CD8-positive, alpha-beta memory T cell (primary cell): ENCODE measurements at regions not wholly inside any gene's neighbourhood (a gene's known extent, or its start where the extent isn't known, plus 50 kb on each side); places are given as distances from the start of the nearest gene placed in this dataset.

Experiments
- CTCF ChIA-PET: fragments of 350-600 bp; sonication (Branson Sonifier 250); formaldehyde crosslinking; loops from one replicate; lab custom pipeline; 2021; ENCODE audit warnings: antibody characterized with exemption; lab: Charles Lee
- POLR2A ChIA-PET: fragments of 350-600 bp; sonication (Branson Sonifier 250); formaldehyde crosslinking; loops from one replicate; lab custom pipeline; 2021; ENCODE audit warnings: antibody characterized with exemption; lab: Charles Lee
- DNase-seq, 5 donors: peaks; one replicate each; pipeline versions ENCODE4 v3.0.0 to v3.0.0-alpha.2; 2020 to 2022; ENCODE audit warnings: mixed read lengths in 1 of 5
- H3K27ac ChIP-seq: one replicate; pipeline ENCODE4 v1.7.0; 2013; ENCODE audit warnings: low read depth, mild to moderate bottlenecking, low read length, moderate library complexity
- H3K27me3 ChIP-seq: 2 replicates; pipeline ENCODE4 v1.7.0; 2013; ENCODE audit warnings: low read length, mild to moderate bottlenecking; ENCODE audit not compliant: insufficient read depth, poor library complexity, severe bottlenecking
- H3K36me3 ChIP-seq: 2 replicates; pipeline ENCODE4 v1.7.0; 2013; ENCODE audit warnings: mild to moderate bottlenecking, low read length, moderate library complexity; ENCODE audit not compliant: insufficient read depth
- H3K4me1 ChIP-seq: 2 replicates; pipeline ENCODE4 v1.7.0; 2013; ENCODE audit warnings: mild to moderate bottlenecking, low read length, moderate library complexity; ENCODE audit not compliant: insufficient read depth
- H3K4me3 ChIP-seq: 2 replicates; pipeline ENCODE4 v1.7.0; 2013; ENCODE audit warnings: mild to moderate bottlenecking, low read length
- H3K9me3 ChIP-seq: 2 replicates; pipeline ENCODE4 v1.7.0; 2013; ENCODE audit warnings: mild to moderate bottlenecking, low read length
- H3K27ac Mint-ChIP-seq, 8 donors: one replicate each; pipeline ENCODE4 v1.8.0; 2020 to 2021; ENCODE audit warnings: mixed read lengths in 8 of 8, mild to moderate bottlenecking in 6 of 8, inconsistent platforms in 3 of 8, moderate library complexity in 3 of 8
- H3K27me3 Mint-ChIP-seq, 2 donors: one replicate each; pipeline ENCODE4 v1.8.0; 2020 to 2021; ENCODE audit warnings: mixed read lengths in 2 of 2, mild to moderate bottlenecking in 1 of 2, moderate library complexity in 1 of 2
- H3K36me3 Mint-ChIP-seq, 3 donors: one replicate each; pipeline ENCODE4 v1.8.0; 2020 to 2021; ENCODE audit warnings: mixed read lengths in 3 of 3, inconsistent platforms in 1 of 3, mild to moderate bottlenecking in 1 of 3
- H3K4me1 Mint-ChIP-seq, 3 donors: one replicate each; pipeline ENCODE4 v1.8.0; 2020 to 2021; ENCODE audit warnings: mixed read lengths in 3 of 3, inconsistent platforms in 1 of 3, mild to moderate bottlenecking in 1 of 3
- H3K4me3 Mint-ChIP-seq, 7 donors: one replicate each; pipeline ENCODE4 v1.8.0; 2020 to 2021; ENCODE audit warnings: mixed read lengths in 7 of 7, mild to moderate bottlenecking in 6 of 7, moderate library complexity in 4 of 7, inconsistent platforms in 2 of 7
- H3K9me3 Mint-ChIP-seq, 5 donors: one replicate each; pipeline ENCODE4 v1.8.0; 2020 to 2022; ENCODE audit warnings: mixed read lengths in 5 of 5, mild to moderate bottlenecking in 3 of 5, moderate library complexity in 2 of 5, inconsistent platforms in 1 of 5

- Histone ChIP-seq H3K27me3 (no peaks in the 10 kb centered on the region), H3K4me1 (no peaks in the 10 kb centered on the region), H3K9me3 (no peaks in the 10 kb centered on the region), H3K36me3 (no peaks in the 10 kb centered on the region), H3K4me3 (no peak overlapping the region), H3K27ac (no peak overlapping the region)
- H3K27ac Mint-ChIP-seq: no peak overlapping the region
- no peaks in the 10 kb centered on the region for H3K4me1 Mint-ChIP-seq
- CTCF ChIA-PET: no interaction called here
- H3K36me3 Mint-ChIP-seq: no peaks in the 10 kb centered on the region
- POLR2A ChIA-PET: no interaction called here
- no peaks in the 10 kb centered on the region for H3K27me3 Mint-ChIP-seq
- H3K4me3 Mint-ChIP-seq: no peak overlapping the region
- H3K9me3 Mint-ChIP-seq: peaks cover 0 to 19% (median 8%) of the 10 kb centered on the region in 5 donors
- peak in 1 of 5 donors; percentile 15 for DNase-seq
Measured at GRCh38 chr13:71056581-71056980, 810.4 kb downstream of the DACH1 start.

- H3K4me3 Mint-ChIP-seq: no peak overlapping the region
- POLR2A ChIA-PET: no interaction called here
Measured at GRCh38 chr13:71055644-71056043, 811.4 kb downstream of the DACH1 start.

GRCh38 chr13:71055047-71055446 is 812.0 kb downstream of the DACH1 start:
- no peaks in the 10 kb centered on the region for H3K36me3 ChIP-seq
- Mint-ChIP-seq H3K9me3 (peaks cover 0 to 15% (median 5%) of the 10 kb centered on the region in 5 donors), H3K27ac (no peak overlapping the region), H3K27me3 (no peaks in the 10 kb centered on the region), H3K36me3 (no peaks in the 10 kb centered on the region), H3K4me3 (no peak overlapping the region), H3K4me1 (no peaks in the 10 kb centered on the region)
- no peak overlapping the region for H3K4me3 ChIP-seq
- DNase-seq: no peak
- CTCF ChIA-PET: no interaction called here
- H3K27me3 ChIP-seq: no peaks in the 10 kb centered on the region
- H3K9me3 ChIP-seq: no peaks in the 10 kb centered on the region
- POLR2A ChIA-PET: no interaction called here
- H3K27ac ChIP-seq: no peak overlapping the region
- no peaks in the 10 kb centered on the region for H3K4me1 ChIP-seq

More at GRCh38 chr13:71055644-71056043, 811.4 kb downstream of the DACH1 start:
- Mint-ChIP-seq H3K4me1 (no peaks in the 10 kb centered on the region), H3K27ac (no peak overlapping the region), H3K36me3 (no peaks in the 10 kb centered on the region), H3K27me3 (no peaks in the 10 kb centered on the region), H3K9me3 (peaks cover 0 to 15% (median 5%) of the 10 kb centered on the region in 5 donors)
- DNase-seq: no peak
- no peaks in the 10 kb centered on the region for H3K36me3 ChIP-seq
- no peak overlapping the region for H3K4me3 ChIP-seq
- no peaks in the 10 kb centered on the region for H3K27me3 ChIP-seq
- no peak overlapping the region for H3K27ac ChIP-seq
- no peaks in the 10 kb centered on the region for H3K4me1 ChIP-seq
- CTCF ChIA-PET: no interaction called here
- no peaks in the 10 kb centered on the region for H3K9me3 ChIP-seq

GRCh38 chr13:71054358-71054757 is 812.6 kb downstream of the DACH1 start:
- no peak overlapping the region for H3K4me3 Mint-ChIP-seq

GRCh38 chr13:71051573-71051972 is 815.4 kb downstream of the DACH1 start:
- no peak for DNase-seq
- no peak overlapping the region for H3K27ac ChIP-seq
- POLR2A ChIA-PET: no interaction called here
- Mint-ChIP-seq H3K9me3 (peaks cover 0 to 7% (median 4%) of the 10 kb centered on the region in 5 donors), H3K27me3 (no peaks in the 10 kb centered on the region), H3K27ac (no peak overlapping the region), H3K36me3 (no peaks in the 10 kb centered on the region), H3K4me3 (no peak overlapping the region), H3K4me1 (no peaks in the 10 kb centered on the region)
- H3K27me3 ChIP-seq: no peaks in the 10 kb centered on the region
- no peak overlapping the region for H3K4me3 ChIP-seq
- no peaks in the 10 kb centered on the region for H3K4me1 ChIP-seq
- CTCF ChIA-PET: no interaction called here
- H3K36me3 ChIP-seq: no peaks in the 10 kb centered on the region
- no peaks in the 10 kb centered on the region for H3K9me3 ChIP-seq

More at GRCh38 chr13:71054358-71054757, 812.6 kb downstream of the DACH1 start:
- no peak for DNase-seq
- ChIA-PET POLR2A (no interaction called here), CTCF (no interaction called here)
- Mint-ChIP-seq H3K4me1 (no peaks in the 10 kb centered on the region), H3K27ac (no peak overlapping the region), H3K27me3 (no peaks in the 10 kb centered on the region), H3K9me3 (peaks cover 0 to 15% (median 5%) of the 10 kb centered on the region in 5 donors), H3K36me3 (no peaks in the 10 kb centered on the region)
- Histone ChIP-seq H3K27ac (no peak overlapping the region), H3K36me3 (no peaks in the 10 kb centered on the region), H3K9me3 (no peaks in the 10 kb centered on the region), H3K4me1 (no peaks in the 10 kb centered on the region), H3K27me3 (no peaks in the 10 kb centered on the region), H3K4me3 (no peak overlapping the region)

- no peaks in the 10 kb centered on the region for H3K27me3 Mint-ChIP-seq
- ChIA-PET POLR2A (no interaction called here), CTCF (no interaction called here)
- Histone ChIP-seq H3K36me3 (no peaks in the 10 kb centered on the region), H3K27me3 (no peaks in the 10 kb centered on the region), H3K4me3 (no peak overlapping the region), H3K27ac (no peak overlapping the region), H3K9me3 (no peaks in the 10 kb centered on the region), H3K4me1 (no peaks in the 10 kb centered on the region)
- H3K27ac Mint-ChIP-seq: no peak overlapping the region
- no peak overlapping the region for H3K4me3 Mint-ChIP-seq
- no peak for DNase-seq
- no peaks in the 10 kb centered on the region for H3K4me1 Mint-ChIP-seq
- H3K9me3 Mint-ChIP-seq: peaks cover 0 to 11% (median 0%) of the 10 kb centered on the region in 5 donors
- H3K36me3 Mint-ChIP-seq: no peaks in the 10 kb centered on the region
Measured at GRCh38 chr13:71046360-71047079, 820.5 kb downstream of the DACH1 start.

- Histone ChIP-seq H3K36me3 (no peaks in the 10 kb centered on the region), H3K4me3 (no peak overlapping the region), H3K27me3 (no peaks in the 10 kb centered on the region), H3K27ac (no peak overlapping the region), H3K9me3 (no peaks in the 10 kb centered on the region), H3K4me1 (no peaks in the 10 kb centered on the region)
- Mint-ChIP-seq H3K4me3 (no peak overlapping the region), H3K27me3 (peaks cover 0 to 3% of the 10 kb centered on the region in 2 donors), H3K36me3 (no peaks in the 10 kb centered on the region), H3K9me3 (peaks cover 0 to 11% (median 0%) of the 10 kb centered on the region in 5 donors), H3K4me1 (no peaks in the 10 kb centered on the region), H3K27ac (no peak overlapping the region)
- ChIA-PET CTCF (no interaction called here), POLR2A (no interaction called here)
- DNase-seq: no peak
Measured at GRCh38 chr13:71045101-71045500, 821.9 kb downstream of the DACH1 start.

GRCh38 chr13:71039440-71039839 is 827.6 kb downstream of the DACH1 start:
- POLR2A ChIA-PET: no interaction called here
- no peaks in the 10 kb centered on the region for H3K4me1 Mint-ChIP-seq

More at GRCh38 chr13:71039440-71039839, 827.6 kb downstream of the DACH1 start:
- Mint-ChIP-seq H3K36me3 (no peaks in the 10 kb centered on the region), H3K27ac (no peak overlapping the region), H3K9me3 (peaks cover 0 to 18% (median 2%) of the 10 kb centered on the region in 5 donors), H3K4me3 (no peak overlapping the region), H3K27me3 (peaks cover 0 to 3% of the 10 kb centered on the region in 2 donors)
- H3K27ac ChIP-seq: no peak overlapping the region
- no peak for DNase-seq
- no peaks in the 10 kb centered on the region for H3K9me3 ChIP-seq
- CTCF ChIA-PET: no interaction called here
- H3K4me1 ChIP-seq: no peaks in the 10 kb centered on the region
- H3K36me3 ChIP-seq: no peaks in the 10 kb centered on the region
- no peaks in the 10 kb centered on the region for H3K27me3 ChIP-seq
- no peak overlapping the region for H3K4me3 ChIP-seq
